GM18505 (cell line): ENCODE measurements at regions not wholly inside any gene's neighbourhood (a gene's known extent, or its start where the extent isn't known, plus 50 kb on each side); places are given as distances from the start of the nearest gene placed in this dataset.
"Not testable (repeated sequence)": the region's sequence is repeated elsewhere in the genome, so short reads cannot be mapped to it uniquely, and the experiment has no call there.

Experiments used
- ATAC-seq: cut with Tn5 transposase; IDR thresholded peaks from one replicate; pipeline ENCODE4 v1.9.1; 2021; ENCODE audit not compliant: unreplicated experiment
- POLR2A ChIP-seq: IDR thresholded peaks from 4 replicates; pipeline ENCODE4 v1.6.1; 2011; ENCODE audit warnings: borderline replicate concordance; ENCODE audit not compliant: insufficient read depth, insufficient read length; ENCODE audit errors: extremely low read depth

DNA sequence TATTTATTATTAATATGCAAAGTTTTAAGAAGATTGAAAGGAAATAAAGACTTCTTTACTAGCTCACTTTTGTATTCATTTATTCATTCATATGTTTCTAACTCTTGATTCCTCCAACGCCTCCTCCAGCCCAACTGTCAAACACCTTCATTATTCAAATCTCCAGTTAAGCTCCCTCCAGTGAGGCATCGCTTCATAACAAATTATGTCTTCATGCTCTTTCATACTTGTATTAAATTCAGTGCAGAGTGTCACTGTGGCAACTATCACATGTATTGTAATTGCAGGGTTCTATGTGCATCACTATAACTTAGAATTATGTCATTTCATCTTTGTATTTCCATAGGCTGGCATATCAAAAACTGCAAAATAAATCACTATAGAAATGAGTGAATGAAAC lies 1394.2 kb upstream of the PCDH7 start:
- ATAC-seq: no peak
- TF ChIP-seq POLR2A: no peak

DNA sequence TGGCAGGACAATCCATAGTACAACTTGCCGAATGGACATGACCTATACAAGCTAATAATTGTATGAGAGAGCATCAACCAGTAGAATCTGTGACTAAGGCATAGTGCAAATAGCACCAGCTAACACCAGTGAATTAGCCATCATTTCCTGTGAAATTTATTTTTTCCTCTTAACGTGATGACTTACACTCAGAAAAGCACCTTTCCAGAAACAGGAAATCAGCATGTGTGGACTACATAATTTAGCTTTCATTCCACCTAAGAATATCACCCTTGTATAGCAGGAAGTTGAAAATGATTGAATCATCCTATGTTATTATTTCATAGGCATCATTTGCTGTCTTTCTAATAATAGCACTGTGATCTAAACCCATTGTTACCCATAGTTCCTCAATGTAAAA lies 1393.4 kb upstream of the PCDH7 start:
- TF ChIP-seq POLR2A: no peak
- ATAC-seq: no peak

DNA sequence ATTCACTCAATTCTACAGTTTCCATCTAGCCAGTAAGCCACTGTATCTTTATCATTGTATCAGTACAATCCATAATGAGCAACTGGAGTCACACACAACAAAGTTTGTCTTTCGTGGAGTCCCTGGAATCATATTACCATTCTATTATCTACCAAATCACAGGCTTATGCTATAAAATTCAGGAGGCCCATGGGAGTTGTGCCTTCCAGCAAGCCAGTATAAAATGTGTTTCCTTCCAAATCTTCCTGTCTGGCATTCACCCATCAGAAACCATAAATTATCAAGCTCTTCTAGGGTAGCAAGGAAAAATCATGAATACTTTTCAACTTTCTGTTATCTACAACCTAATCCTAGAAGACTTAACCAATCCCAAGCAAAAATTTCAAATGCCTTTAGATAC lies 1383.3 kb upstream of the PCDH7 start:
- no peak for ATAC-seq
- TF ChIP-seq POLR2A: no peak

DNA sequence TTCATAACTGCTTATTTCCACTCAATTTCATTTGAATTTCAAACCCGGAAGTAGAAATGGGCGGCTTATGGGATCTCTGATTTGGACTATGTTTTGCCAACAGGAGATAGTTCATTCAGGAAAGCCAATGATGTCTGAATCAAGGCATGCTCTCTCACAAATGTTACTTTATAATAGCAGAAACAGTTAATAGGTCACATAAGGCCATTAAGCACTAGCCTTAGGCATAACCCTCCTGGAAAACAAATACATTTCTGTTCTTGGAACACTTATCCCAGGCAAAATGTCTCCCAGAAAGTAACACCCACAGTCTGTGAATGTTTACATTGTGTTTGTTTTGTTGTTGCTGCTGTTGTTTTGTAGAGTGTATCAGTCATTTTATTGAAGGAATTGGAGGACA lies 1347.2 kb upstream of the PCDH7 start:
- no peak for TF ChIP-seq POLR2A
- ATAC-seq: no peak

DNA sequence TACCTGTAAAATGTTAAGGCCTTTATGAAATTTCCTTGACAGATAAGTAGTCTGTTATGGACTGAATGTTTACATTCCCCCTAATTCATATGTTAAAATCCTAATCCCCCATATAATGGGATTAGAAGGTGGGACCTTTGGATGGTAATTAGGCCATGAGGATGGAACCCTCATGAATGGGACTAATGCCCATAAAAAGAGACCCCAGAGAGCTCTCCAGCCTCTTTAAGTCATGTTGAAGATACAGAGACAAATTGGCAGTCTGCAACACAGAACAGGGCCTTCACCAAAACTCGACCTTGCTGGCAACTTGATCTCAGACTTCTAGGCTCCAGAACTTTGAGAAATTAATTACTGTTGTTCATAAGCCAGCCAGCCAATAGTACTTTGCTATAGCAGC lies 1344.5 kb upstream of the PCDH7 start:
- no peak for ATAC-seq

DNA sequence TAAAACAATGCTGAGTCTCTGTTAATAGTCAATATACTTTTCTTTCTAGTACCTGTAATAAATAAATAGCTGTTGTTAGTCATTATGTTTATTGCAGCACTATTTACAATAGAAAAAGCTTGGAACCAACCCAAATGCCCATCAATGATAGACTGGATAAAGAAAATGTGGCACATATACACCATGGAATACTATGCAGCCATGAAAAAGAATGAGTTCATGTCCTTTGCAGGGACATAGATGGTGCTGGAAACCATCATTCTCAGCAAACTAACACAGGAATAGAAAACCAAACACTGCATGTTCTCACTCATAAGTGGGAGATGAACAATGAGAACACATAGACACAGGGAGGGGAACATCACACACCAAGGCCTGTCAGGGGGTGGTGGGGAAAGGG lies 1341.9 kb upstream of the PCDH7 start:
- ATAC-seq: not testable (repeated sequence)

More for the DNA sequence above, 1344.5 kb upstream of the PCDH7 start:
- TF ChIP-seq POLR2A: no peak

DNA sequence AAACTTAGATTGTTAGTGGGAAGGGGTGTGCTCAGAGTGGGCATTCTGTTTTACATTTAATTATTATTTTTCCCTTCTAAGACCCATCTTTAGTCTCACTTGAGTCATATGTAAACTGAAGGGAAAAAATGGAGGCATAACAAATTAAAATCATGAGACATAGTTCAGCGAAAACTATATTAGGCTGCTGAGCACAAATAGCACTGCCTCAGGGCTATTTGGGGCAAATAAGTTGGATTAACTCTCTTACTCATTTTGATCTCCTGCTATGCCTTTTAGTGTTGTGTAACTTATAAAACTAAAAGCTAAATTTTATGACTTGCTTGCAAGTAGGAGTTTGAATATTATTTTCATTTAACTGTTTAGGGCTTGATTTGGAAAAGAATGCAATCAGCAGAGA lies 1329.2 kb upstream of the PCDH7 start:
- no peak for ATAC-seq

DNA sequence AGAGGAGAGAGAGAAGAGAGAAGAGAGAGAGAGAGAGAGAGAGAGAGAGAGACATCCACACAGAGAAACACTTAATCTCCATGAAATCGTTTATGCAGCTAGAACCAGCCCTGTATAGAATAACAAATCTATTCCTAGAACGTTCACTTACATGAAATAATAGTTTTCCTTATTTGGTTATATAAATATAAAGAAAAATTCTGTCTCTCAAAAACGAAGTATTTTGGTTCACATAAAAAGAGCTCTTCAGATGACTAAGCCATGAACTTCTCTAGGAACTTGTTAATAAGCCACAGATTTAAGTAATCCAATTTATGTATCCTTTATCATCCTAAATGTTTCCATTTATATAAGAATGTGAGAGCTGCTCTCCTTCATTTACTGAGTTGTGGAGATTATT lies 1315.1 kb upstream of the PCDH7 start:
- TF ChIP-seq POLR2A: no peak
- ATAC-seq: no peak

More for the DNA sequence above, 1329.2 kb upstream of the PCDH7 start:
- TF ChIP-seq POLR2A: no peak

DNA sequence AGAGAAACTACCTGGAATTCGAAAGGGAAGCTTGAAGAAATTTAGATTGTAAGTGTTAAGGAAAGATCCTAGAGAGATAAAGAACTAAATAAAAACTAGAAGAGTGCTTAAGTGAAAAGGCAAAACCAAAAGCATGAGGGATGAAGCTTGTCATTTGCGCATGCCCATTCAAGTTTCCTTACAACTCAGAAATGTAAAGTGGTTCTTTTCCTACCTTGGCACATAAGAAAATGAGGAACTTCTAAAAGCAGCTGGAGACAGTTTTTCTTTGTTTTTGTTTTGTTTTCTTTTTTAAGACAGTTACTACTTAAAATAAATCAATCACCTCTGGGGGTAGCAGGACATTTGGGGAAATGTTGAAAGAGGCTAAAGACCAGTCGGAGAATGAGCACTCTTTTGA lies 1304.4 kb upstream of the PCDH7 start:
- no peak for ATAC-seq
- TF ChIP-seq POLR2A: no peak

DNA sequence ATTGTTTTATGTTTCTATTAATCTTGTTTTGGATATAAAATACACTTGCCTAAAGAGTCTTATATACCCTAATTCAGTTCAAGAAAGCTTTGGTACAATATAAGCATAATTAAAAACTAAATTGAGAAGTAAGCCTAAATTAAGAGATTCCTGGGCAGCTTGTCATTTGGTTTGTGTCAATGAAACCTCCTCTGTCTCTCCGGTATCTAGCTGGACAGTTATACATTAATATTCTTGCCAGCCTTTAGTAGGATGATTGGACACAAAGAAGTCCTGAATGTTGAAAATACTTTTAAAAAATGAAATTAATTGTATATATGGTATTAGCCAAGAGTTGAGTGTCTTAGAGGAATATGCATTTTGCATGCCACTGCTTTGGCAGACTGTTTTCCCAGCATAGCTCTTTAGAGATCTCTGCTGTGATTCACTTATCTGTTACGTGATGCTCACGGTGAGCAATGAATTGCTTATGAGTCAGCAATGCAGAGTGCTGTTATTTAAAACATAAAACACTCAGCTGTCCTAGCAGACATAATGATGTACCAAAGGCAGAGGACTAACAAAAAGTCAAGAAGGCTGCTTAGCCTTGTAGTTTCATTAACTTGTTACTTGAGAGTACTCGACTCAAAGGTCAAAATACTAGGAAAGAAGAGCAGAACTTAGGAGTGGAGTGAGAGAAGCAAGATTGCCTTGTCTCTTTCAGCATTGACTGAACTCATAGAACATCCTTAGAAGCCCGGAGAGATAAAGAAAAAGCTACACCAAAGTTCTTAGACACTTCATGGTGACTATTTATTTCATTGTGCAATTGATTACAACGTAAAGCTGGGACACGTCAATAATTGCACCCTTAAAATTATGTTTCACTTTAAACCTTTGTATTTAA lies 1296.1 kb upstream of the PCDH7 start:
- no peak for TF ChIP-seq POLR2A
- no peak for ATAC-seq

DNA sequence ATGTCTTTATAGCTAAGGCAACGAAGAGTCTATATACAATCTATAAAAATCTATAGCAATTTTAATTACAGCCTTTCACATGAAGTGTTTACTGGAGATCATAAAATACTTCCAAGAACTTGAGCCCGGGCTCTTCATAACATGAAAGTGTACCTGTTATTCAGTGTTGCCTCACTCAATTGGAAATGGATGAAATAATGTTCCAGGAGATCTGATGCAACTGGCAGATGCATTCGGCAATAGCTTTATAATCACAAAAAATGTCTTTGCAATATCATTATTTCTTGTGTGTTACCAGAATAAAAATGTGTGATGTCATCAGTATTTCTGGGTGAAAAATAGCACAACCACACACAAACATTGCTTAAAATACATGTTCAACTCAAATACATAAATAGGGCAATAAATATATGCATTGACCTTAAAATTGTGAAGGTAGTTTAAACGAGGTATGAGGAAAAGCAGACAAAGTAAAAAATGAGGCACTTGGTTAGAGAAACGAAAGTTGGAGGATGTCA lies 1266.8 kb upstream of the PCDH7 start:
- ATAC-seq: no peak
- no peak for TF ChIP-seq POLR2A

DNA sequence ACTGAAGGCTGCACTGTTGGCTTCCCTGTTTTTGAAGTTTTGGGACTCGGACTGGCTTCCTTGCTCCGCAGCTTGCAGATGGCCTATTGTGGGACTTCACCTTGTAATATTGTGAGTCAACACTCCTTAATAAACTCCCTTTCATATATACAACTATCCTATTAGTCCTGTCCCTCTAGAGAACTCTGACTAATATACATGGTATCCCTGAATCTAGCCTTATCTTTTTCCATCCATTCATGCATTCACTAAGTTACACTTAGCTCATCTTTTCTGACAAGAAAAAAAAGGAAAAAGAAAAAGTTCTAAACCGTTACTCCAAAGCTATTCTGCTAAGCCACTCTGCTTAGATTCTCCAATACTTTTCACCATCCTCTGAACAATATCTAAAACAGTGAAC lies 1260.2 kb upstream of the PCDH7 start:
- ATAC-seq: no peak
- TF ChIP-seq POLR2A: no peak

DNA sequence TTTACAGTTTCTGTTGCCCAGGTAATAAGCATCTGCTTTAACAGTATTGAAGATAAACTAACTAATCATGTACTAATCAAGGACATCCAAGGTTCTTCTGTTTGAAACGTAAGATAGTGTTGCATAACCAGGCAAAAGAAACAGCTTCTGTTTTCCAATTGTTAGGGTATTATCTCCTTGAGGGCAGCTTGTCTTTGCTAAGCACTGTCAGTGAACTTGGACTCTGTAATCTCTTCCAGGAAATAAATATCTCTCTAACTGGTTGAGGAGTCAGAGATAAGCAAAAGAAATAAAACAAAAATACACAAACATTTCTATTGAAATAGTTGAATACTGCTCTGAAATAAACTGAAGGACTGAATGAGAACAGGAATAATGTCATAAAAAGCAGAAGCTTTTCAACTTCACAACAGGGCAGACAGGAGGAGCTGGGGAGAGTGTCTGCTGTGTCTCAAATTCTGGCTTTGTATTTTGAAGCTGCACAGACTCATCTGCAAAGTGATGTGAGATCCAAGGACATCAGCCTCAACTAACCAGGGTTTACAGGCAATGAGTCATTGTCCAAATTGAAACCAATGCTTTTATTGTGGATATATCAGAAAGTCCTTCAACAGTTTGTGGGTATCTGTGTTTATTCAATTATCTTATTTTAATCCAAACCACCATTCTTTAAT lies 1253.0 kb upstream of the PCDH7 start:
- no peak for ATAC-seq
- no peak for TF ChIP-seq POLR2A
